Activated CD4-positive, alpha-beta T cell treated with anti-CD3 and anti-CD28 coated beads, Interleukin-2, amount 50 U/mL, for 1 hour (primary cell): ENCODE measurements at regions not wholly inside any gene's neighbourhood (a gene's known extent, or its start where the extent isn't known, plus 50 kb on each side); places are given as distances from the start of the nearest gene placed in this dataset.
"Not testable (repeated sequence)": the region's sequence is repeated elsewhere in the genome, so short reads cannot be mapped to it uniquely, and the experiment has no call there.

Experiments used
- DNase-seq: peaks from one replicate; pipeline ENCODE4 v3.0.0-alpha.2; 2020

- no peak for DNase-seq
Measured at GRCh38 chr2:34241905-34242762, 643.0 kb upstream of the FAM98A start.

GRCh38 chr2:34239511-34239910, 640.4 kb upstream of the FAM98A start:
- DNase-seq: no peak

GRCh38 chr2:34234823-34235222, 635.7 kb upstream of the FAM98A start:
- DNase-seq: no peak

DNA sequence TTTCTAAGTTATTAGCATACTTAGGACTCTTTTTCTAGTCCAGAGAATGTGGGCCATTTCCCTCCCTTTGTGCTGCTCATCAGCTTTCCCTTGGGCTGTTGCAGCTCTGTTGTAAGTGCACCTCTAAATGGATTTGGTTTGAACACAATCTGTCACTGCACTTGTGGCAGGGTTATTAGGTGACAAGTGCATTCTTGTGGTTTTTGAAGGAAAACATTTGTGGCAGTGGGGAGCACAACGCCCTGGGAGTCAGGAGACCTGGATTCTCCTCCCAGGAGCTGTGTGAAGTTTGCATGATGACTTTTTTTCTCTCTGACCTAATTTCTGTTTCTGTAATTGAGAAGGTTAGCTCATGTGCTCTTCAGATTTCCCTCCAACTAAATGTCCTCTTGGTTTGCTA, 630.9 kb upstream of the FAM98A start:
- no peak for DNase-seq

GRCh38 chr2:34215174-34215573, 616.1 kb upstream of the FAM98A start:
- DNase-seq: no peak

DNA sequence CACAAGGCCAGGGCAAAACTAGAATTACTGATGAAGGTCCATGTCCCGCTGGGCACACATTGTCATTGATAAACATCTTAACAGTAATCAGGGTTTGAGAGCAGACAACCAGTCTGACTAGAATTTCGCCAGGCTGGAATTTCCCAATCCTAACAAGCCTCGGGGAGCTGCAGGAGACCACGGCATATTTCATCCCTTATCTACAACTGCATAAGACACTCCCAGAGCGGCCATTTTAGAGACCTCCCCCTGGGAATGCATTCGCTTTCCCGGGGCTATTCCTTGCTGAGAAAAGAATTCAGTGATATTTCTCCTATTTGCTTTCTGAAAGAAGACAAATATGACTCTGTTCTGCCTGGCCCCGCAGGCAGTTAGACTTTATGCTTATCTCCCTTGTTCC, 611.3 kb upstream of the FAM98A start:
- not testable (repeated sequence) for DNase-seq

- DNase-seq: no peak
Measured at GRCh38 chr2:34204560-34204959, 605.5 kb upstream of the FAM98A start.

DNA sequence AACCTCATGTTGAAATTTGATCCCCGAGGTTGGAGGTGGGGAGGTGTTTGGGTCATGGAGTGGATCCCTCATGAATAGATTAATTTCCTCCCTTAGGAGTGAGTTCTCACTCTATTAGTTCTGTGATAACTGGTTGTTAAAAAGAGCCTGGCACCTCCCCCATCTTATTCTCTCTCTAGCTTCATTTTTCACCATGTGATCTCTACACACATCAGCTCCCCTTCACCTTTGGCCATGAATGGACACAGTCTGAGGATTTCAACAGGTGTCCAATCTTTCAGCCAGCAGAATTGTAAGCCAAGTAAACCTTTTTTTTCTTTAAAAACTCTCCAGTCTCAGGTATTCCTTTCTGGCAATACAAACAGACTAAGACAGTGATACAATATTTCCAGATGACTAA, 602.0 kb upstream of the FAM98A start:
- no peak for DNase-seq

DNA sequence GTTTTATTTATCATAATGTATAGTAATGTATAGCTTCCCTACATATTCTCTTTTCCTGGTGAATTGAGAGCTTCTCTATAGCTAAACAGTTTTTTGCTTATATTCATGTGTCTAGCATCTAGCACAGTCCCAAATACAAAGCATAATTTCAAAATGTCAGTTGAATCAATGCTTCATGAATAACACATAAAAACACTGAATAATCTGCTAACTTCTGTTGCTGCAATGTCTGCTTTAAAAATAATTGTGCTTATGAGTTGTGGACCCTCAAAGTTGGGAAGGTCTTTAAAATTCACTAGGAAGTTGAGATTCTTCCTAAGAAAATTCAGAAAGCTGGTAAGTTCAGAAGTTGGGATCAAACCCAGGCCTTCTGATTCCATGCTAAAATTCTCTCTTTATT, 600.9 kb upstream of the FAM98A start:
- DNase-seq: no peak

GRCh38 chr2:34193164-34193563, 594.1 kb upstream of the FAM98A start:
- DNase-seq: no peak

- no peak for DNase-seq
Measured at GRCh38 chr2:34188464-34189303, 589.6 kb upstream of the FAM98A start.

DNA sequence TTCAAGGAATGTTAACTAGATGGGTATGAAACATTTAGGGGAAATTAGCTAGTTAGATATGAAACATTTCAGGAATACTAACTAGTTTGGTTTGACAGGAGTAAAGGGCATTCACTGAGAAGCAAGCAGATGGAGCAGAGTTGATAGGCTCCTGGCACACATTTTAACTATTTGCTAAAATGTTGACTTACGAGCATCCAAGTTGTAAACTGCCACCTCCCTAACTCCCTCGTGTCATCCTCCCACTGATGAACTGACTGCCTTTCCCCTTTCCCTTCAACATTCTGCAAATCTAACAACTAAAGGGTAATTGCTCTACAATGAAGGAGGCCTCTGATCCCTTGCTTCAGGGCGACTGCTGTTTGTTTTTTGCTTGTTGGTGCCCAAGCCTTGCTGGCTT, 580.4 kb upstream of the FAM98A start:
- DNase-seq: no peak

GRCh38 chr2:34178482-34178881, 579.4 kb upstream of the FAM98A start:
- no peak for DNase-seq

DNA sequence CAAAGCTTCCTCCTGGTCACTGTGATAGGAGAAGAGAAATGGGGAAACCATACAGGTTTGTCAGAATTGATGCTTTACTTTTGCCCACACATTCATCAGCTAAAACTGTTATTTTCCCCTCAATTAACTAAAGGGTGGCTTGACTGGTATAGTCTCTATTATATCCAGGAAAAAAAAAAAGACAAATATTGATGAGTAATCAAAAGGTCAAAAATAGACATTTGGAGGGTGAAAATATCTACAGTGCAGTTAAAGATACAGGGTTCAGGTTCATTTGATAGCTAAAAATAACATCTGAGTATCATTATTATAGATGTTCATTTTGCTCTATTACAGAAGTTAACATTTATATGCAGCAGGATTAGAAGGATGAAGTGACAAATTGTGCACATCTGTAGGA, 577.6 kb upstream of the FAM98A start:
- no peak for DNase-seq

DNA sequence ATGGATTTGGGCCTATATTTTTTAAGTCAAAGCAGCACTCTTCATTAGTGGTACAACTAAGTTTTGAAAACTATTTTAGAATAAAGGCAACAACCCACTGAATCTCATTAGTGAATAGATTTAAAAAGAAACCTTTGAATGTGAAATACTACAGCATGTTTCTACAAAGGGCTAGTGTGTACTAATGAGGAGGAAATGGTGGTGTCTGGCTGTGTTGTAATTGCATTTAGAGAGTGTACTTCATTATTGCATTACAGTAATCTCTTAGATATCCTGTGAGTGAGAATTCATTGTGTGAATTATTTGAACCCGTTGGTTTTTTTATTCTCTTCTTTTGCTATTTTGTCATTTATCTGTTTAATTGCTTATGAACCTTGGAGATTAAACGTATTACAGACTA, 575.4 kb upstream of the FAM98A start:
- DNase-seq: no peak

GRCh38 chr2:34162231-34162630, 563.1 kb upstream of the FAM98A start:
- no peak for DNase-seq

- DNase-seq: no peak
Measured at GRCh38 chr2:34161549-34161948, 562.5 kb upstream of the FAM98A start.

DNA sequence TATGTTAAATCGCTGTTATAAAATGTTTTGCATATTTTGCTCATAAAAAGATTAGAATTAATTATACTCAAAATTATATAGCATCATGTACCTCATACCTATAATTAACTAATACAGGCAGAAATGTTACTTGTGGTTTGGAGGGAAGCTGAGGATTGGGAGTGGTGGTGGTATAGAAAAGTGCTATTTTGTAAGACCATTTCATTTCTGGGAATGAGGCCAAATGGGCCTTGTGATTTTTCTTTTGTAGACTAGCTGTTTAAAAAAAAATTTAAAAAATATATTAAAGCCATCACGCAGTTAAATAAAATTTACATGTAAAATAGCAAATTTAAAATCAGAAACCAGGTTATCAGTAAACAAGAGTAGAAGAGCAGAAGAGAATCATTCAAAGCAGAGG, 560.8 kb upstream of the FAM98A start:
- no peak for DNase-seq

DNA sequence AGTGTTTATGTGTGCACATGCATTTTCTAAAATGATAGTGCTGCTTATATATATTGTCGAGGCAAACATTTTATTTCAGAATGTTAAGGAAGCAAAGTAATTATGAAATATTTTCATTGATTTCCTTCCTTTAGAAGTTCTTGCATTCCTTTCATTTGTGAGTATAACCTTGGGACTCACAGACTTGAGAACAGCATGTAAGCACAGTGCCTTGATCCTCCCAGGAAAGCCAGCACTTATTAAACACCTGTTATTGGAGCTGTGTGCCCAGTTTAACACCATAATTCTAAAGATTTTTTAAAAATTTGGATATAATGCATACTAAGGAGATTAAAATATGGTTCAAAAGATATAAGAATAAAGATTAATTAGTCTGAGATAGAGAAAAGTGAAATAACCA, 554.4 kb upstream of the FAM98A start:
- no peak for DNase-seq

- no peak for DNase-seq
Measured at GRCh38 chr2:34147780-34148179, 548.7 kb upstream of the FAM98A start.

DNA sequence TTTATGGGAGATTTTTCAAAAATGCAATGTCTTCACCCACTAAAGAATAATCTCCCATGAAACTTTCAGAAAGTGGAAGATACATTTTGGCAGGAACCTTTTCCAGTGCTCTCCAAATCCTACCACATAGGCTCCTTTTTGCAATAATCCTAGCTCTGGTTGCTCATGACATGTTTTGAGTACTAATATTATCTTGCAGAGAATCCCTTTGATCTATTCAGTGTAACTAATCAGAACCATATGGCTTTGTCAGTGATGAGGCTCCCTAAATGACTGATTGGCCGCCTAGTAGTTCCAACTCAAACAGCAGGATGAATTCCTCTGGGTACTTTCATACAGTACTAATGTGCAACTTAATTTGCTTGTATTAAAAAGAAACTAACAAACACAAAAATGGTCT, 544.0 kb upstream of the FAM98A start:
- DNase-seq: no peak

DNA sequence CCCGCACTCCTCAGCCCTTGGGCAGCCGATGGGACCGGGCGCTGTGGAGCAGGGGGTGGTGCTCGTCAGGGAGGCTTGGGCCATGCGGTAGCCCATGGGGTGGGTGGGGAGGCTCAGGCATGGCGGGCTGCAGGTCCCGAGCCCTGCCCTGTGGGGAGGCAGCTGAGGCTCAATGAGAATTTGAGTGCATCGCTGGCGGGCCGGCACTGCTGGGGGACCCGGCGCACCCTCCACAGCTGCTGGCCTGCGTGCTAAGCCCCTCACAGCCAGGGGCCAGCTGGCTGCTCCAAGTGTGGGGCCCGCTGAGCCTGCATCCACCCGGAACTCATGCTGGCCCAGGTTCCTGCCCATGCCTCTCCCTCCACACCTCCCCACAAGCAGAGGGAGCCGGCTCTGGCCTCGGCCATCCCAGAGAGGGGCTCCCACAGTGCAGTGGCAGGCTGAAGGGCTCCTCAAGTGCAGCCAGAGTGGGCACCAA, 543.5 kb upstream of the FAM98A start:
- DNase-seq: not testable (repeated sequence)

DNA sequence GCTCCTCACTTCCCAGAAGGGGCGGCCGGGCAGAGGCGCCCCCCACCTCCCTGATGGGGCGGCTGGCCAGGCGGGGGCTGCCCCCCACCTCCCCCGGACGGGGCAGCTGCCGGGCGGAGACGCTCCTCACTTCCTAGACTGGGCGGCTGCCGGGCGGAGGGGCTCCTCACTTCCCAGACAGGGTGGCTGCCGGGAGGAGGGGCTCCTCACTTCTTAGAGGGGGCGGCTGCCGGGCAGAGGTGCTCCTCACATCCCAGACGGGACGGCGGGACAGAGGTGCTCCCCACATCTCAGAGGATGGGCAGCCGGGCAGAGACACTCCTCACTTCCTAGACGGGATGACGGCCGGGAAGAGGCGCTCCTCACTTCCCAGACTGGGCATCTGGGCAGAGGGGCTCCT, 534.0 kb upstream of the FAM98A start:
- DNase-seq: not testable (repeated sequence)

- no peak for DNase-seq
Measured at GRCh38 chr2:34126279-34126678, 527.2 kb upstream of the FAM98A start.
